Natural killer cell treated with Interleukin-12 subunit alpha and Interleukin-12 subunit beta and Interleukin-15 and Interleukin-18, amount 100 ng/mL, for 72 hours (primary cell): ENCODE measurements at regions not wholly inside any gene's neighbourhood (a gene's known extent, or its start where the extent isn't known, plus 50 kb on each side); places are given as distances from the start of the nearest gene placed in this dataset.

ENCODE experiments used
- ATAC-seq, 2 donors: fragments of 150-1000 bp; cut with Tn5 transposase in 1 of 2; sonication (Bioruptor Pico), chemical (Tn5 transposase) in 1 of 2; 2 replicates each; pipeline ENCODE4 v1.10.0; 2021
- DNase-seq: peaks from one replicate; pipeline ENCODE4 v3.0.0; 2022; ENCODE audit warnings: low spot score
- H3K27ac Mint-ChIP-seq, 2 donors: 1 replicate in 1 of 2; 2 replicates in 1 of 2; pipeline ENCODE4 v1.8.0; 2022; ENCODE audit warnings: mixed read lengths in 2 of 2, mild to moderate bottlenecking in 1 of 2, moderate library complexity in 1 of 2
- H3K27me3 Mint-ChIP-seq, 2 donors: 1 replicate in 1 of 2; 2 replicates in 1 of 2; pipeline ENCODE4 v1.8.0; 2022; ENCODE audit warnings: mixed read lengths in 2 of 2
- H3K36me3 Mint-ChIP-seq: one replicate; pipeline ENCODE4 v1.8.0; 2022; ENCODE audit warnings: mixed read lengths
- H3K4me1 Mint-ChIP-seq, 2 donors: 1 replicate in 1 of 2; 2 replicates in 1 of 2; pipeline ENCODE4 v1.8.0; 2022; ENCODE audit warnings: low read depth in 2 of 2, mixed read lengths in 2 of 2, mild to moderate bottlenecking in 1 of 2
- H3K4me3 Mint-ChIP-seq: one replicate; pipeline ENCODE4 v1.8.0; 2022; ENCODE audit warnings: mixed read lengths
- H3K9me3 Mint-ChIP-seq: 2 replicates; pipeline ENCODE4 v1.8.0; 2022; ENCODE audit warnings: mixed read lengths

DNA sequence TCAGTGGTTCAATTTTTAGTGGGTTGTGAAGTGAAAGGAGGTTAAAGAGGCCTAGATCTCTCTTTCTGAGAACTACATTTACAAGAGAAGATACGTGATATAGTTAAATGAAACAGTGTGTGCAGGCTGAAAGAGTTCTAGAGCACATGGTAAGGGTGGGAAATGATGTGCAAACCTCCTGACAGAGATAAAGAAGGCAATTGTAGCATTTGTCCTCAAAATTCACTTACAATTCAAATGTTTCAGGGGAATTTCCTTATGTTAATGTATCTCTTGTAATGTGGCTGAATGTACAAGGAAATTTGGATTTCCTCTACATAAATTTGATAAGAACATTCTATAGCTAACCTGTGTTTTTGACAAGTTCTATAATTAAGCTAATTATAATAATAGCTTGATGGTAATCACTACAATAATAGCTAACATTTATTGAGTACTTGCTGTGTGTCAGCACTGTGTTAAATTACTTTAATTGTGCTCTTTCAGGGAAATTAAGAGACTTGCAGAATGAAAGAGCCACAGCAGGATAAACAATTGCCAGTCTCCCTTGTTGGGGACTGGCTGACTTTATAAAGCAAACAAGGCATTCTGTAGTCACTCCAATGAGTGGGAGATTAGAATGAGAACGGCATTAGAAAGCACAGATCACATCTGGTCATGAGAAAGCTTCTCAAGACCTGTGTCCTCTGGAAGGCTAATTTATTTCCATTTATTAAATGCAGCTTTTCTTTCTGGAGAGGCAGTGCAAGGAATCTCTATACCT is 139.7 kb upstream of the TMEM72 start:
- Mint-ChIP-seq H3K27ac (no peak overlapping the region), H3K27me3 (peaks cover 7% of the 10 kb centered on the region in 2 donors), H3K9me3 (no peaks in the 10 kb centered on the region), H3K4me1 (no peaks in the 10 kb centered on the region), H3K4me3 (no peak overlapping the region), H3K36me3 (no peaks in the 10 kb centered on the region)
- DNase-seq (no peak), ATAC-seq (no peak)

DNA sequence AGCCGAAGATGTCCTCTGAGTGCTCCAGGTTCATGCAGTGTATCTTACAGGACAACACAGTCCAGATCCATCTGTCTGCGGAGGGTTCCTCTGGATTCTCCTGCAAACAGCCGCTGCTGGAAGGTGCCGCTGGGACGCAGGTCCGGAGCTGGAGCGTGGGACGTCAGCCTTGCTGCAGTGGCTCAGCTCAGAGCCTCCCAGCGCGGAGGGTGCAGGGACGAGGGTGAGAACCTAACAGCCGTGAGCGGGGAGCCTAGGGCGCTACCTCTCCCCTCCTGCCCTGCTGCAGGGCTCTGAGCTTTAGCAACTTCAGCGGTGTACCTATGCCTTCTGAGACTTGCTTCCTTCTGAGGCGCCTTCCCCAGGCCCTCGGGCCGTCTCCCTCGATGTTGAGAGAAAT is 137.6 kb upstream of the TMEM72 start:
- Mint-ChIP-seq H3K36me3 (no peaks in the 10 kb centered on the region), H3K4me1 (no peaks in the 10 kb centered on the region), H3K27me3 (peaks cover 7 to 9% of the 10 kb centered on the region in 2 donors), H3K9me3 (no peaks in the 10 kb centered on the region), H3K4me3 (no peak overlapping the region), H3K27ac (no peak overlapping the region)
- peak in 1 of 2 donors; percentile 64 for ATAC-seq
- DNase-seq = no peak

DNA sequence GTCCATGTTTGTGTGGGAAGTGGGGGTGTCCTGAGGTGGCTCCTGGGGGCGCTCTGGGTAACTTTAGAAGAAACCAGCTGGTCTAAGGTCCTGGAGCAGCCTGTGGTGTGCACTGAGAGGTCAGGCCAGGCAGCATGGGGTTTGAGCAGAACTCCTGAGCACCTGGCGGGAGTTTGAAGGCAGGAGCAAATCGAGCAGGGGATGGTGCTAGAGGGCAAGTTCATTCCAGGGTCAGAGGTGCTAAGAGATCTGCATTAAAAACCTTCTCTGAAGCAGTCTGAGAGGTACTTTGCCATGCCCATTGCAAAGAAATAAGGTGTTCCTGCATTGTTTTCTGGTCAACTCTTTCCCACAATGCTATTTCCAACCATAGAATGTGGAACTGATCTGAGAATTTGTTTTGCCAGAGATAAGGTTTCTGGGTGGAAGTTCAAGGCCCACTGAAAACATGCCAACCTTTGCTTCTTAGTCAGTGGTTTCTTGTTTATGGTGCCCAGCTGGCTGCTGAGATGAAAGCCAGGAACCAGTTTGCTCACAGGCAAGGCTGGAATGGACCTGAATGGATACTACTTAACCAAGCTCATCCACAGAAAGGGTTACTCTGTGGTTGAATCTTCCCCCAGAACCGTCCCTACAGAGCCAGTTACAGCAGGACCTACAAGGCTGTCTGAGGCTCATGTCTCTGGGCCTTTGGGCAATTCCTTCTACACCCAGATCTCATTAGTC is 136.3 kb upstream of the TMEM72 start:
- Mint-ChIP-seq H3K27ac (no peak overlapping the region), H3K36me3 (no peaks in the 10 kb centered on the region), H3K4me1 (no peaks in the 10 kb centered on the region), H3K27me3 (peaks cover 8 to 21% of the 10 kb centered on the region in 2 donors), H3K9me3 (no peaks in the 10 kb centered on the region), H3K4me3 (no peak overlapping the region)
- ATAC-seq = peak in 1 of 2 donors; percentile 50
- DNase-seq = no peak

DNA sequence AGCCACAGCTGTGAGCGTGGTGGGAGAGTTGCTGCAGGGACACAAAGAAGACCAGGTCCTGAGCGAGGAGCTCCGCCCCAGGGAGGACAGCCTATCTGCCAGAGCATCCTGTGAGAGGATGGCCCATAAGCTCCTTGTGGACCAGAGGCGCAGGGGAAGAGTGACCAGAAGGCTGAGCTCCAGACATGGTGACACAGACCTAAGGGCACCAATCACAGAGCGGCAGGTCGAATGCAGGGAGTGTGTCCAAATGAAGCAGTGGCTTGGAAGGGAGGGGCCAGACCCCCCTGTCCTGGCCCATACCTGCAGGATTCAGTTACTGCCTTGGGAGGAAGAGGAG is 135.8 kb upstream of the TMEM72 start:
- no peak for DNase-seq
- no peak overlapping the region for H3K4me3 Mint-ChIP-seq
- peaks cover 9 to 22% of the 10 kb centered on the region in 2 donors for H3K27me3 Mint-ChIP-seq
- H3K4me1 Mint-ChIP-seq = no peaks in the 10 kb centered on the region
- H3K27ac Mint-ChIP-seq = no peak overlapping the region
- no peaks in the 10 kb centered on the region for H3K9me3 Mint-ChIP-seq
- ATAC-seq = peak in 1 of 2 donors; percentile 58
- H3K36me3 Mint-ChIP-seq = no peaks in the 10 kb centered on the region

DNA sequence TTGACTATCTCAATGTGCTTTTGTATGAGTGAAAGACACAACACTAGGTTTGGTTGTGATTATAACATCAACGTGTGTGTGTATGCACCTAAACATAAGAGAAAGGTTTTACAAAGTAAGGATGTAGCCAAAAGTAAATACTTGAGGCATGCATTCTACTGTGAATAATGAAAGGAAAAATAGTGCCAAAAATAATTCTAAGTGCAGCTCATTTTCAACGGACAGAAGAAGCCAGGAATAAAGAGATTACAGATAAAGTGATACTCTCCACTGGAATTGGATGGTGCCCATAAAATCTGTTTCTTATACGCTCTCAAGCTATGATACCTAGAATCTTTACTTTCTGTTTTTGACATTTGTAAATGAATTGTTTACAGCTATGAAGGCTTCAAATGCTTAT is 135.0 kb upstream of the TMEM72 start:
- peaks cover 9 to 24% of the 10 kb centered on the region in 2 donors for H3K27me3 Mint-ChIP-seq
- no peaks in the 10 kb centered on the region for H3K36me3 Mint-ChIP-seq
- no peaks in the 10 kb centered on the region for H3K9me3 Mint-ChIP-seq
- DNase-seq (no peak), ATAC-seq (no peak)
- no peaks in the 10 kb centered on the region for H3K4me1 Mint-ChIP-seq
- H3K27ac Mint-ChIP-seq = no peak overlapping the region
- H3K4me3 Mint-ChIP-seq = no peak overlapping the region

DNA sequence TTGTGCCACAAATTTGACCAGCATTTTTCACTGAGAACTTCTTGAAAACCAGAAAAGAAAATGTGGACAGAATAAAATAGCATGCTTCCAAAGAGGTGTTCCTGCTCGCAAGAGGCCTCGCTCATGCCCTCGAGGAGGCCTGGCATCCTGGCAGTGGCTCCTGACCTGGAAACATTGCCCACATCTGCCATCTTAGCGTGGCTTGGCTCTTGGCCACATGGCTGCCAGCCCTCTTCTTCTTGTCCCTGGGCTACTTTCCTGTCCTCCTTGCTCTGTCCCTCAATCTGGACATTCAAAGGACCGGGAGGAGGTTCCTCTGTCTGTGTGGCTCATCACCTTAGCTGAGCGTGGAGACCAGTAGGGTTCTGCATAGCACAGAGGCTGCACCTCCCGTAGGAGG is 131.6 kb upstream of the TMEM72 start:
- ATAC-seq (no peak), DNase-seq (no peak)
- no peaks in the 10 kb centered on the region for H3K9me3 Mint-ChIP-seq
- H3K4me3 Mint-ChIP-seq = no peak overlapping the region
- no peaks in the 10 kb centered on the region for H3K36me3 Mint-ChIP-seq
- peaks cover 13 to 45% of the 10 kb centered on the region in 2 donors for H3K27me3 Mint-ChIP-seq
- H3K27ac Mint-ChIP-seq = no peak overlapping the region
- no peaks in the 10 kb centered on the region for H3K4me1 Mint-ChIP-seq

DNA sequence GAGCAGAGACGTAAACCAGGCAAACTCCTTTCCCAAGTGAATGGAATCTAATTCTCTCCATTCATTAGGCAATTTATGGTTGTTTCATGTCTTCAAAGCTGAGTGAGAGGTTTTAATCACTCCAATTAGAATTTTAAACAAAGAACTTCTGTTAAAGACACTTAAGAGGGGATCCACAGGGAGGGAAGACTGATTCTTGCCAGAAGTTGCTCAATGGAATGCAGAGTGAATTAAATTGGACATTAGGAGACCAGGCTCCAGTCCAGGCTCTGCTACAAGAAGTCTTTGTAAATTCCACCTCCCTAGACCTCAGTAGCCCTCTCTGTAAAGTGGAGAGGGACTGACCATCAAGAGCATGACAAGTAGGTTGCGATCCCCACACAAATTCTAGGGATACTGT is 130.7 kb upstream of the TMEM72 start:
- Mint-ChIP-seq H3K4me1 (no peaks in the 10 kb centered on the region), H3K9me3 (no peaks in the 10 kb centered on the region), H3K27ac (no peak overlapping the region), H3K27me3 (peaks cover 13 to 45% of the 10 kb centered on the region in 2 donors), H3K36me3 (no peaks in the 10 kb centered on the region), H3K4me3 (no peak overlapping the region)
- DNase-seq (no peak), ATAC-seq (no peak)

DNA sequence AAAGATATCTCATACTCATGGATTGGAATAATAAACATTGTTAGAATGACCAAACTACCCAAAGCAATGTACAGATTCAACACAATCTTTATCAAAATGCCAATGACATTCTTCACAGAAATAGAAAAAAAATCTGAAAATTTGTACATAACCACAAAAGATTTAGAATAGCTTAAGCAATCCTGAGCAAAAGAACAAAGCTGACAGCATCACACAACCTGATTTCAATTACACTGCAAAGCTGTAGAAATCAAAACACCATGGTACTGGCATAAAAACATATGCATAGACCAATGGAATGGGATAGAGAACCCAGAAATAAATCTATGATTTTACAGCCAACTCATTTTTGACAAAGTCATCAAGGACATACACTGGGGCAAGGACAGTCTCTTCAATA is 130.0 kb upstream of the TMEM72 start:
- H3K36me3 Mint-ChIP-seq = no peaks in the 10 kb centered on the region

DNA sequence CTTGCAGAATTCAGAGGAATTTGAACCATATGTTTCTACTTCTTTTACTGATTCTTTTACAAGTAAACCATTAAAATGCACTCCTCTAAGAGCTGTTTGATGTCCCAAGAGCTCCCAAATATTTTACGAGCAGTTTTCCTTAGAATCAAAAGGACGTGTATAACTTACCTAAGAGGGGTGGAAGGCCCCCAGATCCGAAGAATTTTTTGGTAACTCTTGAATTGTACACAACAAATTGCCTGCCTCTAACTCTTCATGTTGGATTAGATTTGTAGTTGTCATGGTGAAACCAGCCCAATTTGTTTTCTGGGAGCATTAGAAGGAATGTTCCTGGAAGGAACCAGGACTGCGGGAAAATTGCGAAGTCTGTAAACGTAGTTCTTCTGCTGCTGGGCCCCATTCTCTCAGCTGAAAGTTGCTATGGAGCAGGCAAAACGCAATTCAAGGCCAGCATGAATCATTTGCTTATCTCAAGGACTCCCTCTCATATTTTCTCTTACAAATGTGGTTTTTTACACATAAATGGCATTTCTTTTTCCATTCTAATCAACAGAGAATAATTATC is 124.8 kb upstream of the TMEM72 start:
- H3K27ac Mint-ChIP-seq = no peak overlapping the region

More for the DNA sequence above, 130.0 kb upstream of the TMEM72 start:
- H3K4me1 Mint-ChIP-seq = no peaks in the 10 kb centered on the region
- ATAC-seq (no peak), DNase-seq (no peak)
- no peaks in the 10 kb centered on the region for H3K9me3 Mint-ChIP-seq
- H3K27ac Mint-ChIP-seq = no peak overlapping the region
- H3K27me3 Mint-ChIP-seq = peaks cover 10 to 45% of the 10 kb centered on the region in 2 donors
- no peak overlapping the region for H3K4me3 Mint-ChIP-seq

DNA sequence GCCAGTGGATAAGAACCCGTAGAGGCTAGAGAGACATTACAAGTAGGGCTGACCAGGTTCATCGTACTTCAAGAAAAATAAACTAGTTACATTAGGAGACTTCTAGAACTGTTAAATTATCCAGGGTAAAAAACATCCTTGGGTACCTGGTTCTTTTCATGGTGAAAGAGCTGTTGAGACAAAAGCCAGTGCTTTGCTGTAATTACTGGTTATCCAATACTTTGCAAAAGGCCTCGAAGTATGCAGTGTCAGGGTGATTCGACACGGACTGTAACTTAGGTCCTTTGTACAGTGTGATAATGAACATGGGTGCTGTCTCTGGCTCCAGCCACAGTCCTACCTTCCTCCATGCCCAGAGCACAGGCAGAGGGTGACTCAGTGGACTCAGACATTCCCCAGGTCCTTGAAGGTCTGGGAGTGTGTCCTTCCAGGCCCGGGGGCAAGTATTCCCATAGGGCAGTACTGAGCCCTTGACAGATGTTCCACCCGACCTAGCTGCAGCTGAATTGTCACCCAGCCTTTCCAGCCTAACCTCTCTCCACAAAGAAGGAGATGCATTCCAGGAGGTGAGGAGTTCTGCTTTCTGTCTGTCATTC is 123.6 kb upstream of the TMEM72 start:
- Mint-ChIP-seq H3K36me3 (no peaks in the 10 kb centered on the region), H3K27ac (no peak overlapping the region), H3K27me3 (peaks cover 9 to 29% of the 10 kb centered on the region in 2 donors), H3K4me1 (no peaks in the 10 kb centered on the region), H3K4me3 (no peak overlapping the region), H3K9me3 (no peaks in the 10 kb centered on the region)
- DNase-seq (no peak), ATAC-seq (no peak)

More for the DNA sequence above, 124.8 kb upstream of the TMEM72 start:
- no peak for DNase-seq
- no peak overlapping the region for H3K4me3 Mint-ChIP-seq
- H3K27me3 Mint-ChIP-seq = peaks cover 9 to 40% of the 10 kb centered on the region in 2 donors
- no peak for ATAC-seq
- H3K9me3 Mint-ChIP-seq = no peaks in the 10 kb centered on the region
- H3K4me1 Mint-ChIP-seq = no peaks in the 10 kb centered on the region
- no peaks in the 10 kb centered on the region for H3K36me3 Mint-ChIP-seq

DNA sequence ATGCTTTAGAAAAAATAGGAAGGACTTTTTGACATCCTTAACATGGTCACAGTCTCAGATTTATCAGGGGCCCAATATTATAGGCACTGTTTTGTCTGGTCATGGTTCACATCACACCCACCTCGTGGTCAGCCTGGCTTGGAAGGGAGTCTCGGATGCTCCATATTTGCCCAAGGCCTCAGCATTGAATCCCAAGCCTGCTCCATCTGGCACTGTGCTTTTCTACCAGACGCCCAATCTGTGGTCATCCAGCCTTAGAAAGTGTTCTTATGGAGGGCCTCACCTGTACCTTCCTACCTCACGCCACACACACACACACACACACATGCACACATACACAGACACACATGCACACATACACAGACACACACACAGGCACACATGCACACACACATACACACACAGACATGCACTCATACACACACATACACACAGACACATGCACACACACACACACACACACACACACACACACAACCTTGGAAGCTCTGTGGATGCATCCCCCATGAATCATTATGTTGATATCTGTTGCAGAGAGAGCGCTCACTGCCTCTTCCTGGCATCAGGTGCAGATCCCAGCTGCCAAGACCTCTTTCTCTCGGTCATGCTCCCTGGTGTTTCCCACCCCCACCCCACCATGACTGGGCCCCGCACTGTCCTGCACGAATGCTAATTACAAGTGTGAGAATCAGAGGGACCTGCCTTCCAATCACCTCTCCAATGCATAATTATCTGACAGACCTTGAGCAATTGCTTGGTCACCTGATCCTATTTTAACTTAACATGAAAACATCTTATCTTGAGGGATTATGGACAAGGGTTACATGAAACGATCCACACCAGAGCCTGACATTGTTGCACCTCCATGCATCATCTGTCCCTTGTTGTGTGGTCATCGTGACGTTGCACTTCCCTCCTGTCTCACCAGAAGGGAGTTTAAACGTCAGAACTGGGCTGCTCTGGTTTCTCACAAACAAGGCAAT is 122.7 kb upstream of the TMEM72 start:
- no peaks in the 10 kb centered on the region for H3K4me1 Mint-ChIP-seq
- no peaks in the 10 kb centered on the region for H3K9me3 Mint-ChIP-seq
- no peak overlapping the region for H3K4me3 Mint-ChIP-seq
- no peaks in the 10 kb centered on the region for H3K36me3 Mint-ChIP-seq
- ATAC-seq (peak in 1 of 2 donors; percentile 38), DNase-seq (no peak)
- no peak overlapping the region for H3K27ac Mint-ChIP-seq
- peaks cover 5 to 28% of the 10 kb centered on the region in 2 donors for H3K27me3 Mint-ChIP-seq

DNA sequence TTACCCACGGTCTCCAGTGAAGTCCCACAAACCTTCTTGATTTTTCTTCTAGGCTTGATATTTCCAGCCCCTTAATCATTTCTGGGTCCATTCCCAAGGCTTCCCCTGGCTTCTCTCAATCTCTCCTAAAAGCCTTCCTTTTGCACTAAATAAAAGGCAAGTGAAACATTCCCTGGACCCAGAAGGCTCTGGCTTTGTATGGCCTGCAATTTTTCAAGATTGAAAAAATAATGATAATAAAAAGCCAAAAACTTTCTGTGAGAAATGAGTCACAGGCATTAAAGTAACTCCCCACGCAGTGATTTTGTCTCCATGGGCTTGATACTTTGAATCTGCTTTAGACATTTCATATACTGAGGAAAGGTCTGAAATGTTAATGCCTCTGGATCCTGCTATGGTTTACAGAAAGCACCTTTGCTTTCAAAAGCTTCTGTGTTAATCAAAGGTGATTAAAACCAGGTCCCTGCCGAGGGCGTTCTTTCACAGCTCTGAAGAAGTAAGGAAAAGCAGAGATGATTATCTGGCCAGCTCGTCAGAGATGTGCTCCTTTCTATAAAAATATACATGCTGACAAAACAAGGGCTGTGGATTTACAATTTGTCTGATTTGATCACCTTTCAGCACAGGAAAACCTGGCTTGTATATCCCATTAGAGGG is 118.9 kb upstream of the TMEM72 start:
- Mint-ChIP-seq H3K4me1 (no peaks in the 10 kb centered on the region), H3K4me3 (no peak overlapping the region), H3K9me3 (no peaks in the 10 kb centered on the region), H3K27me3 (peaks cover 16 to 44% of the 10 kb centered on the region in 2 donors), H3K36me3 (no peaks in the 10 kb centered on the region), H3K27ac (no peak overlapping the region)
- DNase-seq (no peak), ATAC-seq (no peak)

DNA sequence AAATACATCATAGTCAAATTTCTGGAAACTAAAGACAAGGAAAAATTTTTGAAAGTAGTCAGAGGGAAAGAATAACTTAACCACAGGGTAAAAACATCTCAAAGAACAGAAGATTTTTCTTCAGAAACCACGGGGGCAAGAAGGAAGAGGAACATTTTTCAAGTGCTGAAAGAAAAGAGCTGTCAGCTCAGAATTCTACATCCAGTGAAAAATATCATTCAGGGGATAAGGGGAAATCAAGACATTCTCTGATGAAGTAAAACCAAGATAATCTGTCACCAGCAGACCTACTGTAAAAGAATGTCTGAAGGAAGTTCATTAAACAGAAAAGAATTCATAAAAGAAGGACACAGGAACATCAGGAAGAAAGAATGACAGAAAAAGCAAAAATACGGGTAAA is 111.2 kb upstream of the TMEM72 start:
- Mint-ChIP-seq H3K36me3 (no peaks in the 10 kb centered on the region), H3K4me1 (no peaks in the 10 kb centered on the region), H3K9me3 (no peaks in the 10 kb centered on the region), H3K27me3 (peaks cover 28 to 46% of the 10 kb centered on the region in 2 donors), H3K27ac (no peak overlapping the region), H3K4me3 (no peak overlapping the region)
- DNase-seq (no peak), ATAC-seq (no peak)
